CD8-positive, alpha-beta memory T cell (primary cell): ENCODE measurements at regions not wholly inside any gene's neighbourhood (a gene's known extent, or its start where the extent isn't known, plus 50 kb on each side); places are given as distances from the start of the nearest gene placed in this dataset.

ENCODE experiments used
- CTCF ChIA-PET: fragments of 350-600 bp; sonication (Branson Sonifier 250); formaldehyde crosslinking; loops from one replicate; lab custom pipeline; 2021; ENCODE audit warnings: antibody characterized with exemption; lab: Charles Lee
- POLR2A ChIA-PET: fragments of 350-600 bp; sonication (Branson Sonifier 250); formaldehyde crosslinking; loops from one replicate; lab custom pipeline; 2021; ENCODE audit warnings: antibody characterized with exemption; lab: Charles Lee
- DNase-seq, 5 donors: peaks; one replicate each; pipeline versions ENCODE4 v3.0.0 to v3.0.0-alpha.2; 2020 to 2022; ENCODE audit warnings: mixed read lengths in 1 of 5
- H3K27ac ChIP-seq: one replicate; pipeline ENCODE4 v1.7.0; 2013; ENCODE audit warnings: low read depth, mild to moderate bottlenecking, low read length, moderate library complexity
- H3K27me3 ChIP-seq: 2 replicates; pipeline ENCODE4 v1.7.0; 2013; ENCODE audit warnings: low read length, mild to moderate bottlenecking; ENCODE audit not compliant: insufficient read depth, poor library complexity, severe bottlenecking
- H3K36me3 ChIP-seq: 2 replicates; pipeline ENCODE4 v1.7.0; 2013; ENCODE audit warnings: mild to moderate bottlenecking, low read length, moderate library complexity; ENCODE audit not compliant: insufficient read depth
- H3K4me1 ChIP-seq: 2 replicates; pipeline ENCODE4 v1.7.0; 2013; ENCODE audit warnings: mild to moderate bottlenecking, low read length, moderate library complexity; ENCODE audit not compliant: insufficient read depth
- H3K4me3 ChIP-seq: 2 replicates; pipeline ENCODE4 v1.7.0; 2013; ENCODE audit warnings: mild to moderate bottlenecking, low read length
- H3K9me3 ChIP-seq: 2 replicates; pipeline ENCODE4 v1.7.0; 2013; ENCODE audit warnings: mild to moderate bottlenecking, low read length
- H3K27ac Mint-ChIP-seq, 8 donors: one replicate each; pipeline ENCODE4 v1.8.0; 2020 to 2021; ENCODE audit warnings: mixed read lengths in 8 of 8, mild to moderate bottlenecking in 6 of 8, inconsistent platforms in 3 of 8, moderate library complexity in 3 of 8
- H3K27me3 Mint-ChIP-seq, 2 donors: one replicate each; pipeline ENCODE4 v1.8.0; 2020 to 2021; ENCODE audit warnings: mixed read lengths in 2 of 2, mild to moderate bottlenecking in 1 of 2, moderate library complexity in 1 of 2
- H3K36me3 Mint-ChIP-seq, 3 donors: one replicate each; pipeline ENCODE4 v1.8.0; 2020 to 2021; ENCODE audit warnings: mixed read lengths in 3 of 3, inconsistent platforms in 1 of 3, mild to moderate bottlenecking in 1 of 3
- H3K4me1 Mint-ChIP-seq, 3 donors: one replicate each; pipeline ENCODE4 v1.8.0; 2020 to 2021; ENCODE audit warnings: mixed read lengths in 3 of 3, inconsistent platforms in 1 of 3, mild to moderate bottlenecking in 1 of 3
- H3K4me3 Mint-ChIP-seq, 7 donors: one replicate each; pipeline ENCODE4 v1.8.0; 2020 to 2021; ENCODE audit warnings: mixed read lengths in 7 of 7, mild to moderate bottlenecking in 6 of 7, moderate library complexity in 4 of 7, inconsistent platforms in 2 of 7
- H3K9me3 Mint-ChIP-seq, 5 donors: one replicate each; pipeline ENCODE4 v1.8.0; 2020 to 2022; ENCODE audit warnings: mixed read lengths in 5 of 5, mild to moderate bottlenecking in 3 of 5, moderate library complexity in 2 of 5, inconsistent platforms in 1 of 5

GRCh38 chrX:131801911-131802310 is 221.2 kb upstream of the STK26 start:
- Mint-ChIP-seq H3K9me3 (peaks cover 0 to 2% (median 0%) of the 10 kb centered on the region in 5 donors), H3K27me3 (peaks cover 0 to 3% of the 10 kb centered on the region in 2 donors), H3K27ac (peak overlapping the region in 1 of 8 donors; percentile 12), H3K4me1 (peaks cover 0 to 12% (median 10%) of the 10 kb centered on the region in 3 donors), H3K36me3 (no peaks in the 10 kb centered on the region), H3K4me3 (no peak overlapping the region)
- no peak overlapping the region for H3K4me3 ChIP-seq
- no peak overlapping the region for H3K27ac ChIP-seq
- no peaks in the 10 kb centered on the region for H3K4me1 ChIP-seq
- ChIA-PET CTCF (no interaction called here), POLR2A (no interaction called here)
- DNase-seq, result no peak
- no peaks in the 10 kb centered on the region for H3K9me3 ChIP-seq
- H3K36me3 ChIP-seq, result no peaks in the 10 kb centered on the region
- no peaks in the 10 kb centered on the region for H3K27me3 ChIP-seq

GRCh38 chrX:131802836-131803626 is 220.1 kb upstream of the STK26 start:
- Mint-ChIP-seq H3K4me3 (peak overlapping the region in 5 of 7 donors; percentile 90 to 96 (median 91)), H3K27ac (peak overlapping the region in 6 of 8 donors; percentile 23 to 87 (median 72)), H3K4me1 (peaks cover 0 to 12% (median 10%) of the 10 kb centered on the region in 3 donors), H3K27me3 (peaks cover 0 to 3% of the 10 kb centered on the region in 2 donors), H3K36me3 (no peaks in the 10 kb centered on the region), H3K9me3 (peaks cover 0 to 2% (median 0%) of the 10 kb centered on the region in 5 donors)
- H3K27me3 ChIP-seq, result no peaks in the 10 kb centered on the region
- H3K36me3 ChIP-seq, result no peaks in the 10 kb centered on the region
- ChIA-PET CTCF (no interaction called here), POLR2A (no interaction called here)
- DNase-seq, result peak in 3 of 5 donors; percentile 1 to 79 (median 77)
- no peak overlapping the region for H3K27ac ChIP-seq
- no peak overlapping the region for H3K4me3 ChIP-seq
- no peaks in the 10 kb centered on the region for H3K4me1 ChIP-seq
- no peaks in the 10 kb centered on the region for H3K9me3 ChIP-seq

GRCh38 chrX:131812847-131813825 is 210.0 kb upstream of the STK26 start:
- H3K9me3 Mint-ChIP-seq, result no peaks in the 10 kb centered on the region
- H3K4me1 Mint-ChIP-seq, result peaks cover 11 to 31% (median 20%) of the 10 kb centered on the region in 3 donors
- H3K27ac ChIP-seq, result peak overlapping the region; percentile 70
- peaks cover 0 to 1% (median 0%) of the 10 kb centered on the region in 3 donors for H3K36me3 Mint-ChIP-seq
- DNase-seq, result peak; percentile 20 to 94 (median 80)
- H3K27me3 Mint-ChIP-seq, result no peaks in the 10 kb centered on the region
- H3K4me3 Mint-ChIP-seq, result peak overlapping the region; percentile 81 to 92 (median 86)
- POLR2A ChIA-PET, result interaction anchor here (1.4 kb wide), 1 partner anchor 210 kb away, joined by 3 read pairs; the partner anchor contains the start of gene STK26
- H3K9me3 ChIP-seq, result no peaks in the 10 kb centered on the region
- peak overlapping the region; percentile 46 to 95 (median 88) for H3K27ac Mint-ChIP-seq
- CTCF ChIA-PET, result no interaction called here
- H3K27me3 ChIP-seq, result no peaks in the 10 kb centered on the region
- peak overlapping the region; percentile 78 for H3K4me3 ChIP-seq
- peaks cover 6% of the 10 kb centered on the region for H3K4me1 ChIP-seq
- no peaks in the 10 kb centered on the region for H3K36me3 ChIP-seq

- POLR2A ChIA-PET, result no interaction called here
- Mint-ChIP-seq H3K4me1 (peaks cover 11 to 38% (median 21%) of the 10 kb centered on the region in 3 donors), H3K27me3 (no peaks in the 10 kb centered on the region), H3K36me3 (peaks cover 0 to 1% (median 0%) of the 10 kb centered on the region in 3 donors), H3K9me3 (no peaks in the 10 kb centered on the region), H3K4me3 (peak overlapping the region; percentile 73 to 89 (median 84)), H3K27ac (peak overlapping the region; percentile 7 to 89 (median 76))
- Histone ChIP-seq H3K4me3 (peak overlapping the region; percentile 43), H3K4me1 (peaks cover 6% of the 10 kb centered on the region), H3K36me3 (no peaks in the 10 kb centered on the region), H3K27ac (no peak overlapping the region), H3K27me3 (no peaks in the 10 kb centered on the region), H3K9me3 (no peaks in the 10 kb centered on the region)
- CTCF ChIA-PET, result no interaction called here
- peak in 4 of 5 donors; percentile 51 to 85 (median 82) for DNase-seq
These were observed 206.5 kb upstream of the STK26 start for GRCh38 chrX:131816551-131817136.

- H3K4me1 Mint-ChIP-seq, result peaks cover 11 to 42% (median 17%) of the 10 kb centered on the region in 3 donors
- no peak overlapping the region for H3K4me3 ChIP-seq
- H3K36me3 Mint-ChIP-seq, result peaks cover 0 to 1% (median 0%) of the 10 kb centered on the region in 3 donors
- CTCF ChIA-PET, result interaction anchor here (1.1 kb wide), 1 partner anchor 401 kb away, joined by 3 read pairs; the partner anchor contains the start of gene RAP2C
- peaks cover 6% of the 10 kb centered on the region for H3K4me1 ChIP-seq
- no peaks in the 10 kb centered on the region for H3K27me3 ChIP-seq
- H3K4me3 Mint-ChIP-seq, result peak overlapping the region in 3 of 7 donors; percentile 51 to 89 (median 56)
- peaks cover 0 to 3% of the 10 kb centered on the region in 2 donors for H3K27me3 Mint-ChIP-seq
- POLR2A ChIA-PET, result no interaction called here
- no peaks in the 10 kb centered on the region for H3K36me3 ChIP-seq
- H3K9me3 Mint-ChIP-seq, result no peaks in the 10 kb centered on the region
- no peak for DNase-seq
- no peak overlapping the region for H3K27ac ChIP-seq
- no peaks in the 10 kb centered on the region for H3K9me3 ChIP-seq
- H3K27ac Mint-ChIP-seq, result peak overlapping the region in 1 of 8 donors; percentile 24
These were observed 204.7 kb upstream of the STK26 start for GRCh38 chrX:131818297-131818936.

- DNase-seq, result peak in 2 of 5 donors; percentile 85 to 86
- no peaks in the 10 kb centered on the region for H3K9me3 ChIP-seq
- ChIA-PET CTCF (no interaction called here), POLR2A (no interaction called here)
- Mint-ChIP-seq H3K27me3 (peaks cover 0 to 3% of the 10 kb centered on the region in 2 donors), H3K36me3 (no peaks in the 10 kb centered on the region), H3K27ac (peak overlapping the region in 6 of 8 donors; percentile 94 to 99 (median 98)), H3K4me3 (peak overlapping the region in 5 of 7 donors; percentile 92 to 96 (median 96)), H3K4me1 (peaks cover under 1 to 29% (median 8%) of the 10 kb centered on the region in 3 donors), H3K9me3 (no peaks in the 10 kb centered on the region)
- no peaks in the 10 kb centered on the region for H3K27me3 ChIP-seq
- H3K36me3 ChIP-seq, result no peaks in the 10 kb centered on the region
- no peak overlapping the region for H3K27ac ChIP-seq
- no peaks in the 10 kb centered on the region for H3K4me1 ChIP-seq
- no peak overlapping the region for H3K4me3 ChIP-seq
These were observed 201.0 kb upstream of the STK26 start for GRCh38 chrX:131821945-131822622.

DNA sequence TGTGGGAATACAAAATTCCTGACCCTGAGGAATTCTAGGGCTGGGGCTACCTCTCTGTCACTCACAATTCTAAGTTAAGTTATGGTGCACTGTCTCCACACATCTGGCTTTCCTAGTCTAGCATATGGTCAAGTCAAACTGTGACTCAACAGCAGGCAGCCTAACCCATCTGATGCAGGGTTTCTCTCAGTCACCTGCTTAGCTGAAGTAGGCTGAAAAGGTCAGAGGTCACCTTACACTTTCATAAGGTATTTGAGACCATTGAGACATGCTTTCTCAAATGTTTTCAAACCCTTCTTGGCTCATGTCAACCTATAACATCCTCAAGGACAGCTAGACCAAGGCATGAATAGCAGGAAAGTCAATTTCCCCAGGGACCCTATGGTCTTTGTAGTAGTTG is 196.5 kb upstream of the STK26 start:
- Mint-ChIP-seq H3K27ac (no peak overlapping the region), H3K4me1 (peaks cover 13 to 27% (median 15%) of the 10 kb centered on the region in 3 donors), H3K4me3 (no peak overlapping the region), H3K36me3 (no peaks in the 10 kb centered on the region), H3K27me3 (peaks cover 0 to 5% of the 10 kb centered on the region in 2 donors), H3K9me3 (no peaks in the 10 kb centered on the region)
- POLR2A ChIA-PET, result no interaction called here
- no peaks in the 10 kb centered on the region for H3K27me3 ChIP-seq
- no peaks in the 10 kb centered on the region for H3K36me3 ChIP-seq
- H3K27ac ChIP-seq, result no peak overlapping the region
- CTCF ChIA-PET, result no interaction called here
- H3K4me3 ChIP-seq, result no peak overlapping the region
- H3K4me1 ChIP-seq, result peaks cover 8% of the 10 kb centered on the region
- no peaks in the 10 kb centered on the region for H3K9me3 ChIP-seq
- DNase-seq, result no peak
